Activated naive CD8-positive, alpha-beta T cell treated with anti-CD3 and anti-CD28 coated beads, Interleukin-2, amount 50 U/mL, for 24 hours (primary cell): ENCODE measurements at regions not wholly inside any gene's neighbourhood (a gene's known extent, or its start where the extent isn't known, plus 50 kb on each side); places are given as distances from the start of the nearest gene placed in this dataset.
"Not testable (repeated sequence)": the region's sequence is repeated elsewhere in the genome, so short reads cannot be mapped to it uniquely, and the experiment has no call there.

Source experiments
- ATAC-seq: fragments of 150-1000 bp; cut with Tn5 transposase; one replicate; pipeline ENCODE4 v1.10.0; 2021
- DNase-seq: peaks from one replicate; pipeline ENCODE4 v3.0.0; 2021
- H3K27ac Mint-ChIP-seq: one replicate; pipeline ENCODE4 v1.8.0; 2021; ENCODE audit warnings: mild to moderate bottlenecking, mixed read lengths
- H3K27me3 Mint-ChIP-seq: one replicate; pipeline ENCODE4 v1.8.0; 2021; ENCODE audit warnings: mixed read lengths
- H3K36me3 Mint-ChIP-seq: one replicate; pipeline ENCODE4 v1.8.0; 2021; ENCODE audit warnings: low read depth, mixed read lengths
- H3K4me1 Mint-ChIP-seq: one replicate; pipeline ENCODE4 v1.8.0; 2021; ENCODE audit warnings: mixed read lengths
- H3K4me3 Mint-ChIP-seq: one replicate; pipeline ENCODE4 v1.8.0; 2021; ENCODE audit warnings: mild to moderate bottlenecking, moderate library complexity, mixed read lengths
- H3K9me3 Mint-ChIP-seq: one replicate; pipeline ENCODE4 v1.8.0; 2021; ENCODE audit warnings: mixed read lengths

- peaks cover 10% of the 10 kb centered on the region for H3K27me3 Mint-ChIP-seq
Observed at GRCh38 chr3:171915275-171915674, 72.1 kb downstream of the TMEM212 start.

GRCh38 chr3:171916888-171917287, 73.7 kb downstream of the TMEM212 start:
- no peaks in the 10 kb centered on the region for H3K4me1 Mint-ChIP-seq
- ATAC-seq (no peak), DNase-seq (no peak)
- H3K27ac Mint-ChIP-seq, result no peak overlapping the region
- peaks cover 6% of the 10 kb centered on the region for H3K27me3 Mint-ChIP-seq
- H3K9me3 Mint-ChIP-seq, result peaks cover 19% of the 10 kb centered on the region
- no peaks in the 10 kb centered on the region for H3K36me3 Mint-ChIP-seq
- H3K4me3 Mint-ChIP-seq, result no peak overlapping the region

More at GRCh38 chr3:171915275-171915674, 72.1 kb downstream of the TMEM212 start:
- Mint-ChIP-seq H3K4me3 (no peak overlapping the region), H3K4me1 (no peaks in the 10 kb centered on the region), H3K9me3 (peaks cover 17% of the 10 kb centered on the region), H3K36me3 (no peaks in the 10 kb centered on the region), H3K27ac (no peak overlapping the region)
- DNase-seq, result no peak
- ATAC-seq, result no peak

GRCh38 chr3:171922629-171923028, 79.5 kb downstream of the TMEM212 start:
- Mint-ChIP-seq H3K27me3 (peaks cover 15% of the 10 kb centered on the region), H3K9me3 (peaks cover 40% of the 10 kb centered on the region)
- ATAC-seq, H3K27ac Mint-ChIP-seq, DNase-seq, H3K4me1 Mint-ChIP-seq, H3K4me3 Mint-ChIP-seq, H3K36me3 Mint-ChIP-seq: not testable (repeated sequence)

GRCh38 chr3:171923668-171924067, 80.5 kb downstream of the TMEM212 start:
- Mint-ChIP-seq H3K27me3 (peaks cover 15% of the 10 kb centered on the region), H3K9me3 (peaks cover 40% of the 10 kb centered on the region)
- H3K36me3 Mint-ChIP-seq, H3K4me3 Mint-ChIP-seq, H3K27ac Mint-ChIP-seq, H3K4me1 Mint-ChIP-seq, ATAC-seq, DNase-seq: not testable (repeated sequence)

- H3K27ac Mint-ChIP-seq, DNase-seq, H3K36me3 Mint-ChIP-seq, H3K4me3 Mint-ChIP-seq, H3K4me1 Mint-ChIP-seq, ATAC-seq: not testable (repeated sequence)
- Mint-ChIP-seq H3K27me3 (peaks cover 13% of the 10 kb centered on the region), H3K9me3 (peaks cover 33% of the 10 kb centered on the region)
Observed at GRCh38 chr3:171924864-171925263, 81.7 kb downstream of the TMEM212 start.

- Mint-ChIP-seq H3K9me3 (no peaks in the 10 kb centered on the region), H3K4me1 (peaks cover 5% of the 10 kb centered on the region), H3K4me3 (no peak overlapping the region), H3K36me3 (no peaks in the 10 kb centered on the region), H3K27ac (no peak overlapping the region), H3K27me3 (no peaks in the 10 kb centered on the region)
- no peak for ATAC-seq
- no peak for DNase-seq
Observed at GRCh38 chr3:171932153-171932611, 89.0 kb downstream of the TMEM212 start.

GRCh38 chr3:171933441-171933840, 90.3 kb downstream of the TMEM212 start:
- H3K9me3 Mint-ChIP-seq, result no peaks in the 10 kb centered on the region
- H3K27me3 Mint-ChIP-seq, result peaks cover 2% of the 10 kb centered on the region
- no peaks in the 10 kb centered on the region for H3K36me3 Mint-ChIP-seq
- DNase-seq, result no peak
- no peak overlapping the region for H3K4me3 Mint-ChIP-seq
- H3K27ac Mint-ChIP-seq, result no peak overlapping the region
- H3K4me1 Mint-ChIP-seq, result peaks cover 5% of the 10 kb centered on the region
- no peak for ATAC-seq

- H3K27ac Mint-ChIP-seq, result no peak overlapping the region
- peaks cover 5% of the 10 kb centered on the region for H3K4me1 Mint-ChIP-seq
- ATAC-seq, result no peak
- H3K4me3 Mint-ChIP-seq, result no peak overlapping the region
- no peak for DNase-seq
- no peaks in the 10 kb centered on the region for H3K9me3 Mint-ChIP-seq
- H3K27me3 Mint-ChIP-seq, result peaks cover 4% of the 10 kb centered on the region
- no peaks in the 10 kb centered on the region for H3K36me3 Mint-ChIP-seq
Observed at GRCh38 chr3:171935261-171936123, 92.3 kb downstream of the TMEM212 start.

- Mint-ChIP-seq H3K9me3 (no peaks in the 10 kb centered on the region), H3K27ac (no peak overlapping the region), H3K4me1 (peaks cover 5% of the 10 kb centered on the region), H3K27me3 (peaks cover 4% of the 10 kb centered on the region), H3K36me3 (no peaks in the 10 kb centered on the region), H3K4me3 (no peak overlapping the region)
- ATAC-seq (peak; percentile 72), DNase-seq (no peak)
Observed at GRCh38 chr3:171936191-171936841, 93.2 kb downstream of the TMEM212 start.

GRCh38 chr3:171939578-171939977, 96.4 kb downstream of the TMEM212 start:
- H3K9me3 Mint-ChIP-seq, result no peaks in the 10 kb centered on the region
- ATAC-seq, result no peak
- DNase-seq, result no peak
- no peak overlapping the region for H3K27ac Mint-ChIP-seq
- H3K4me3 Mint-ChIP-seq, result no peak overlapping the region
- H3K4me1 Mint-ChIP-seq, result peaks cover 5% of the 10 kb centered on the region
- peaks cover 4% of the 10 kb centered on the region for H3K27me3 Mint-ChIP-seq
- no peaks in the 10 kb centered on the region for H3K36me3 Mint-ChIP-seq

GRCh38 chr3:171940151-171940649, 97.1 kb downstream of the TMEM212 start:
- DNase-seq (no peak), ATAC-seq (no peak)
- H3K9me3 Mint-ChIP-seq, result no peaks in the 10 kb centered on the region
- no peak overlapping the region for H3K27ac Mint-ChIP-seq
- peaks cover 4% of the 10 kb centered on the region for H3K27me3 Mint-ChIP-seq
- no peaks in the 10 kb centered on the region for H3K36me3 Mint-ChIP-seq
- H3K4me3 Mint-ChIP-seq, result no peak overlapping the region
- peaks cover 5% of the 10 kb centered on the region for H3K4me1 Mint-ChIP-seq

- ATAC-seq (no peak), DNase-seq (no peak)
- Mint-ChIP-seq H3K27ac (no peak overlapping the region), H3K4me3 (no peak overlapping the region), H3K4me1 (no peaks in the 10 kb centered on the region), H3K27me3 (peaks cover 9% of the 10 kb centered on the region), H3K9me3 (no peaks in the 10 kb centered on the region), H3K36me3 (no peaks in the 10 kb centered on the region)
Observed at GRCh38 chr3:171943262-171944117, 95.9 kb upstream of the FNDC3B start.

GRCh38 chr3:171944118-171945016, 95.0 kb upstream of the FNDC3B start:
- Mint-ChIP-seq H3K9me3 (no peaks in the 10 kb centered on the region), H3K36me3 (no peaks in the 10 kb centered on the region), H3K27me3 (peaks cover 9% of the 10 kb centered on the region), H3K27ac (no peak overlapping the region), H3K4me3 (no peak overlapping the region), H3K4me1 (no peaks in the 10 kb centered on the region)
- DNase-seq (no peak), ATAC-seq (no peak)
